ENCODE measurements at regions not wholly inside any gene's neighbourhood (a gene's known extent, or its start where the extent isn't known, plus 50 kb on each side); places are given as distances from the start of the nearest gene placed in this dataset.

- H3K4me3 Mint-ChIP-seq: no peak overlapping the region
- H3K9me3 Mint-ChIP-seq (ENCODE audit: low read depth): no peaks in the 10 kb centered on the region
- H3K27ac Mint-ChIP-seq: no peak overlapping the region
- H3K36me3 Mint-ChIP-seq: no peaks in the 10 kb centered on the region
- no peaks in the 10 kb centered on the region for H3K4me1 Mint-ChIP-seq (ENCODE audit: low read depth)
- H3K27me3 Mint-ChIP-seq: peaks cover 10% of the 10 kb centered on the region
Measured at GRCh38 chr16:5505091-5505887, 407.7 kb upstream of the EEF2KMT start.

DNA sequence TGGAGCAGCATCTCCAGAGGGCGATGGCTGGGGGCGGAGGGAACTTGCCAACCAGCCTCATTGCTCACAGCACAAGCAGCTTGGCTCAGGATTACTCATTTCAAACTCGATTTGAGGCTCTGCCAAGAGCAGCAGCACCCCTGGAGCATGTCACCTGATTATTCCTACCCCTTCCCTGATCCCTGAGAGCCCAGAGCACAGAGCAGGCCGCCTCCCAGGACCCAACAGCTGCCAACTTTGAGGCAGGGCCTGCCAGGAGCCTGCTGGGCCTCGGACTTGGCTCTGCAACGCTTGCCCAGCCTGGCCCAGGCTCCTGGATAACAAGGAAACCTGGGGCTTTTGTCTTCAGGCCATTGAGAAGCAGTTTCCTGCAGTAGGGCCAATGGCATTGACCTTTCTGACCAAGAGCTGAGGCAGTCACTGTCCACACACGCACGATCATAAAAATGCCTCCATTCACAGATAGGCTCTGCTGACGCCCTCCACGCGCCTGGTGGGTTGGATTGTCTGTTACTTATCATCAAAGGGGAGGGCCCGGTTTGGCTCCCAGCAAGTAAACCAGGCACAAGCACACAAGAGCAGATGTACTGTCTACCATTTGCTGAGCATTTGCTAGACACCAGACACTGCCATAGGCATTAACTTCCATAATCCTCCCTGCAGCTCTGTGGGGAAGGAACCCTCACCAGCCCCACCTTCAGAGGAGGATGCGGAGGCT, 406.6 kb upstream of the EEF2KMT start:
- H3K36me3 Mint-ChIP-seq: no peaks in the 10 kb centered on the region
- no peak overlapping the region for H3K27ac Mint-ChIP-seq
- no peak overlapping the region for H3K4me3 Mint-ChIP-seq
- no peaks in the 10 kb centered on the region for H3K4me1 Mint-ChIP-seq (ENCODE audit: low read depth)
- H3K27me3 Mint-ChIP-seq: peaks cover 7% of the 10 kb centered on the region
- H3K9me3 Mint-ChIP-seq (ENCODE audit: low read depth): no peaks in the 10 kb centered on the region

- H3K4me1 Mint-ChIP-seq (ENCODE audit: low read depth): no peaks in the 10 kb centered on the region
- no peak overlapping the region for H3K4me3 Mint-ChIP-seq
- H3K27ac Mint-ChIP-seq: no peak overlapping the region
- H3K9me3 Mint-ChIP-seq (ENCODE audit: low read depth): no peaks in the 10 kb centered on the region
- no peaks in the 10 kb centered on the region for H3K36me3 Mint-ChIP-seq
- peaks cover 7% of the 10 kb centered on the region for H3K27me3 Mint-ChIP-seq
Measured at GRCh38 chr16:5502944-5503343, 405.3 kb upstream of the EEF2KMT start.

DNA sequence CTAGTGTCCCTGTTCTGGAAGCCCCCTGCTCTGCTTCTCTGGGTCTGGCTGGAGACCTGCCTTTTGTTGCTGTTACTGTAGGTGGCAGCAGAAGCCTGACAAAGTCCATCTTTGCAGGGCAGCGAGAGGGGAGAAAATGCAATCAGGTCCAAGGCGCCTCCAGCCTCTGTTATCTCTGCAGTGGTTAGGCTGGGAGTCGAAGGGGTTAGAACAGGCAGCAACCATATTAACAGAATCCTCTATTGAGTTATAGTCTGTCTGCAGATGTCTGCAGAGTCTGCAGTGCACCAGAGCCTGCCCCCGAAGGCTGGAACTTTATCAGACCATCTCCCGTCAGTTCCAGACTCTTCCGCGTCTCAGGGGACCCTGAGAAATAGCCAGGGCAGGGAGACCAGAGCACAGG, 404.9 kb upstream of the EEF2KMT start:
- H3K27me3 Mint-ChIP-seq: peaks cover 7% of the 10 kb centered on the region
- no peak overlapping the region for H3K4me3 Mint-ChIP-seq
- H3K36me3 Mint-ChIP-seq: no peaks in the 10 kb centered on the region
- H3K9me3 Mint-ChIP-seq (ENCODE audit: low read depth): no peaks in the 10 kb centered on the region
- no peak overlapping the region for H3K27ac Mint-ChIP-seq
- no peaks in the 10 kb centered on the region for H3K4me1 Mint-ChIP-seq (ENCODE audit: low read depth)

GRCh38 chr16:5500526-5500925, 402.9 kb upstream of the EEF2KMT start:
- Mint-ChIP-seq H3K9me3 (ENCODE audit: low read depth) (peaks cover 3% of the 10 kb centered on the region), H3K27me3 (peaks cover 8% of the 10 kb centered on the region), H3K27ac (no peak overlapping the region), H3K4me3 (no peak overlapping the region), H3K4me1 (ENCODE audit: low read depth) (no peaks in the 10 kb centered on the region), H3K36me3 (no peaks in the 10 kb centered on the region)

DNA sequence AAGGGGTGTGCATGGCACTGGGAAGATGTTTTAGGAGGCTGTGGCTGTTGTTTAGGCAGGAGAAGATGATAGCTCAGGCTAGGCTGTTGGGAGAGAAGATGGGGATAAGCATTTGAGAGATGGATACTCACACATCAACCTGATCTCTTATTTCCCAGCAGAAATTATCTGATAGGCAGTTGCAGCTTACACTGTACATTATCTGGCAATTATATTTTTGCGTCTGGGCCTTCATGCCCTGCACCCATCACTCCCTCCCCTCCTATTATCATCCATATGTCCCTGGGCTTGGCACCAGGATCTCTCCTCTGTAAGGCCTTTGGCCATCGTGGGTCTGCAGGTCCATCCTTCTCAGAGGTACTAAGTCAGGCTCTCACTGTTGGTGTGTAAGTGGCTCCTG, 401.0 kb upstream of the EEF2KMT start:
- Mint-ChIP-seq H3K27me3 (peaks cover 10% of the 10 kb centered on the region), H3K36me3 (no peaks in the 10 kb centered on the region), H3K9me3 (ENCODE audit: low read depth) (peaks cover 3% of the 10 kb centered on the region), H3K4me1 (ENCODE audit: low read depth) (no peaks in the 10 kb centered on the region), H3K4me3 (no peak overlapping the region), H3K27ac (no peak overlapping the region)

DNA sequence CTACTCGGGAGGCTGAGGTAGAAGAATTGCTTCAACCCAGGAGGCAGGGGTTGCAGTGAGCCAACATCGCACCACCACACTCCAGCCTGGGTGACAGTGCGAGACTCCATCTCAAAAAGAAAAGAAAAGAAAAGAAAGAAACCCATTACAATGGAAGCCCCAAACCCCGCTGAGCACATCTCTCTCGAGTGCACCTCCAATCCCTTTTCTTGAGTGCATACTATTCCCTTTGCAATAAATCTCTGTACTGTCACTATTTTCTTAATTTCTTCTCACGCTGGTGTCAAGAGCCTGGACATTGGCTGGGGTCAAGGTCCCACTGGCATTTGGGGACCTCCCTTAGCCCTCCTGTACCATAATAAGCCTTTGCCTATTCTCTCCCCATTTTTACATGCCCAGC, 398.4 kb upstream of the EEF2KMT start:
- no peak overlapping the region for H3K4me3 Mint-ChIP-seq
- peaks cover 12% of the 10 kb centered on the region for H3K27me3 Mint-ChIP-seq
- no peaks in the 10 kb centered on the region for H3K36me3 Mint-ChIP-seq
- peaks cover 3% of the 10 kb centered on the region for H3K9me3 Mint-ChIP-seq (ENCODE audit: low read depth)
- no peaks in the 10 kb centered on the region for H3K4me1 Mint-ChIP-seq (ENCODE audit: low read depth)
- H3K27ac Mint-ChIP-seq: no peak overlapping the region

DNA sequence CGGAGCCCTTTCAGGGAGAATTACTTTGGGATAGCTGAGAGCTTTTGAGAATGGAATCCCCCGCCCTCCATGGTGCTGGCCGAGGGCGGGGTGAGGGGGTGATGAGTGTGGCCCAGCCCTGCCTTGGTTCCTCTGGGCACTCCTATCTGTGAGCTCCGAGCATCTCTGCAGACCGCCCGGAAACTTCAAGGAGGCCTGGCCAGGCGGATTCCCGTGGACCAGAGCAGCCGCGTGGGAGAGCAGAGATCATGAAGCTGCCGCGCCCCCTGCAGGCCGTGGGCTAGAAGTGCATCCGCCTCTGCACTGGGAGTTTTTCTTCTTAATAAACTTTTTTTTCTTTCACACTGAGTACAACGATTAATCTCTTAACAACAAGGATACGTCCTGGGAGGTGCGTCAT, 392.9 kb upstream of the EEF2KMT start:
- no peak overlapping the region for H3K4me3 Mint-ChIP-seq
- no peaks in the 10 kb centered on the region for H3K9me3 Mint-ChIP-seq (ENCODE audit: low read depth)
- H3K36me3 Mint-ChIP-seq: no peaks in the 10 kb centered on the region
- H3K27ac Mint-ChIP-seq: no peak overlapping the region
- peaks cover 7% of the 10 kb centered on the region for H3K27me3 Mint-ChIP-seq
- H3K4me1 Mint-ChIP-seq (ENCODE audit: low read depth): no peaks in the 10 kb centered on the region

DNA sequence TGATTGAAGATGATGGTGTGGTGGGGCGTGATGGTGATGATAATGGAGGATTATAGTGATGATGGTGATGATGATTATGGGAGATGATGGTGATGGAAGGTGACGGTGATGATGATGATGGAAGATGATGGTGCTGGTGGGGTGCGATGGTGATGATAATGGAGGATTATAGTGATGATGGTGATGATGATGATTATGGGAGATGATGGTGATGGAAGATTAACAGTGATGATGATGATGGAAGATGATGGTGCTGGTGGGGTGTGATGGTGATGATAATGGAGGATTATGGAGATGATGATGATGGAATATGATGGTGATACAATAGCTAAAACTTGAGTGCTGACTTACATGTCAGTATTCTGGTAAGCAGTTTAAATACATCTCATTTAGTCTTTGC, 391.0 kb upstream of the EEF2KMT start:
- Mint-ChIP-seq H3K4me3 (no peak overlapping the region), H3K36me3 (no peaks in the 10 kb centered on the region), H3K4me1 (ENCODE audit: low read depth) (no peaks in the 10 kb centered on the region), H3K27ac (no peak overlapping the region), H3K27me3 (peaks cover 5% of the 10 kb centered on the region), H3K9me3 (ENCODE audit: low read depth) (no peaks in the 10 kb centered on the region)

GRCh38 chr16:5487728-5488127, 390.1 kb upstream of the EEF2KMT start:
- H3K27ac Mint-ChIP-seq: no peak overlapping the region
- H3K36me3 Mint-ChIP-seq: no peaks in the 10 kb centered on the region
- H3K27me3 Mint-ChIP-seq: peaks cover 2% of the 10 kb centered on the region
- H3K4me3 Mint-ChIP-seq: no peak overlapping the region
- no peaks in the 10 kb centered on the region for H3K4me1 Mint-ChIP-seq (ENCODE audit: low read depth)
- H3K9me3 Mint-ChIP-seq (ENCODE audit: low read depth): no peaks in the 10 kb centered on the region

- Mint-ChIP-seq H3K36me3 (no peaks in the 10 kb centered on the region), H3K9me3 (ENCODE audit: low read depth) (no peaks in the 10 kb centered on the region), H3K27me3 (peaks cover 13% of the 10 kb centered on the region), H3K27ac (no peak overlapping the region), H3K4me3 (no peak overlapping the region), H3K4me1 (ENCODE audit: low read depth) (no peaks in the 10 kb centered on the region)
Measured at GRCh38 chr16:5482256-5482655, 384.7 kb upstream of the EEF2KMT start.

- Mint-ChIP-seq H3K4me1 (ENCODE audit: low read depth) (no peaks in the 10 kb centered on the region), H3K36me3 (no peaks in the 10 kb centered on the region), H3K9me3 (ENCODE audit: low read depth) (no peaks in the 10 kb centered on the region), H3K27me3 (peaks cover 14% of the 10 kb centered on the region), H3K27ac (no peak overlapping the region), H3K4me3 (no peak overlapping the region)
Measured at GRCh38 chr16:5480431-5481195, 383.0 kb upstream of the EEF2KMT start.

DNA sequence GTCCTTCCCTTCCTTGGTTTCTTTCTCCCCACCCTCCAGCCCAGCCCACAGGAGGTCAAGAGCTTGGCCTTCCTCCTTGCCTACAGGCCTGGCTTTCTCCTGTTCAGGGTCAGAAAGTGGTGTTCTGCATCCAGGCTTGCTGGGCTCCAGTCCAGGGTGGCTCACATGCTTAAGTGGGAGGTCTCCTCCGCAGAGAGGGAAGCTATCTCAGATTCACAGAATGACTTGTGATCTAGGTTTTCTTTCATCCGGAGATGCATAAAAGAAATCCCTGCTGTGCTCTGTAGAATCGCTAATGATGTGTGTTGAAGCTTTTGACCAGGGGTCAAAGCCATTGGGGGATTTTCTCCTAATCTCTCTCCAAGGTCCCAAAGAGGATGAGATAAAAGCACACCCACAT, 382.3 kb upstream of the EEF2KMT start:
- H3K36me3 Mint-ChIP-seq: no peaks in the 10 kb centered on the region
- H3K9me3 Mint-ChIP-seq (ENCODE audit: low read depth): no peaks in the 10 kb centered on the region
- no peak overlapping the region for H3K27ac Mint-ChIP-seq
- H3K27me3 Mint-ChIP-seq: peaks cover 14% of the 10 kb centered on the region
- H3K4me1 Mint-ChIP-seq (ENCODE audit: low read depth): no peaks in the 10 kb centered on the region
- H3K4me3 Mint-ChIP-seq: no peak overlapping the region

- H3K27me3 Mint-ChIP-seq: peaks cover 21% of the 10 kb centered on the region
- H3K4me3 Mint-ChIP-seq: no peak overlapping the region
- H3K4me1 Mint-ChIP-seq (ENCODE audit: low read depth): no peaks in the 10 kb centered on the region
- no peak overlapping the region for H3K27ac Mint-ChIP-seq
- H3K36me3 Mint-ChIP-seq: no peaks in the 10 kb centered on the region
- H3K9me3 Mint-ChIP-seq (ENCODE audit: low read depth): no peaks in the 10 kb centered on the region
Measured at GRCh38 chr16:5478036-5478435, 380.4 kb upstream of the EEF2KMT start.

DNA sequence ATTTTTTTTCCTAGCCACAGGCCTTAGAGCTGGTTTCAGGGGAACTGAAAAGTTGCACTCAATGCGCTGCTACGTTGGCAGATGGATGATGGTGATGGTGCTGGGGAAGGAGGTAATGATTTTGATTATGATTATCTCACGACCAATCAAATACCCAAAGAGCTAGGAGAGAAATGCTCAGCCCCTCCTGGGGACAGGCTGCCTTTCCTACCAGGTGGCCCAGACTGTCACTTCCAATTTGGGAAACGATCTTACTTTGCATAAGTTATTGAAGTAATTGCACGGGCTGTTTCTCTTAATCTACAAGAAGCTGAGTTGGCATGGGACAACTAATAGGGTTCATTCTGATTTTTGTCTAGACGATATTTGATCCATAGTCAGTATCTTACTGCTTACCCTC, 379.7 kb upstream of the EEF2KMT start:
- H3K36me3 Mint-ChIP-seq: no peaks in the 10 kb centered on the region
- H3K9me3 Mint-ChIP-seq (ENCODE audit: low read depth): no peaks in the 10 kb centered on the region
- no peak overlapping the region for H3K4me3 Mint-ChIP-seq
- no peak overlapping the region for H3K27ac Mint-ChIP-seq
- H3K27me3 Mint-ChIP-seq: peaks cover 23% of the 10 kb centered on the region
- H3K4me1 Mint-ChIP-seq (ENCODE audit: low read depth): peaks cover 2% of the 10 kb centered on the region
